Activated T-helper 1 cell treated with anti-CD3 and anti-CD28 coated beads, Interleukin-2, amount 50 U/mL, for 16 hours (primary cell): ENCODE measurements at regions not wholly inside any gene's neighbourhood (a gene's known extent, or its start where the extent isn't known, plus 50 kb on each side); places are given as distances from the start of the nearest gene placed in this dataset.
"Not testable (repeated sequence)": the region's sequence is repeated elsewhere in the genome, so short reads cannot be mapped to it uniquely, and the experiment has no call there.

ENCODE experiments used
- DNase-seq, 2 donors: peaks; one replicate each; pipeline ENCODE4 v3.0.0-alpha.2; 2020; ENCODE audit warnings: low read depth in 1 of 2, low spot score in 1 of 2

DNA sequence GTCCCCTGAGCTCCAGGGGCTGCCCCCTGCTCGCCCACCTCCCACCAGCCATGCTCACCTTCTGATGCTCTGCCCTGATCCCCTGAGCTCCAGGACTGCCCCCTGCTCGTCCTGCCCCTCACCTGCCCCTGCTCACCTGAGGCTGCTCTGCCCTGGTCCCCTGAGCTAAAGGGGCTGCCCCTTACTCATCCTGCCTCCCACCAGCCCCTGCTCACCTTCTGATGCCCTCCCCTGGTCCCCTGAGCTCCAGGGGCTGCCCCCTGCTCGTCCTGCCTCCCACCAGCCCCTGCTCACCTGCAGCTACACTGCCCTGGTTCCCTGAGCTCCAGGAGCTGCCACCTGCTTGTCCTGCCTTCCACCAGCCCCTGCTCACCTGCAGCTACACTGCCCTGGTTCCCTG is 247.2 kb downstream of the TMEM121 start:
- DNase-seq: no peak

DNA sequence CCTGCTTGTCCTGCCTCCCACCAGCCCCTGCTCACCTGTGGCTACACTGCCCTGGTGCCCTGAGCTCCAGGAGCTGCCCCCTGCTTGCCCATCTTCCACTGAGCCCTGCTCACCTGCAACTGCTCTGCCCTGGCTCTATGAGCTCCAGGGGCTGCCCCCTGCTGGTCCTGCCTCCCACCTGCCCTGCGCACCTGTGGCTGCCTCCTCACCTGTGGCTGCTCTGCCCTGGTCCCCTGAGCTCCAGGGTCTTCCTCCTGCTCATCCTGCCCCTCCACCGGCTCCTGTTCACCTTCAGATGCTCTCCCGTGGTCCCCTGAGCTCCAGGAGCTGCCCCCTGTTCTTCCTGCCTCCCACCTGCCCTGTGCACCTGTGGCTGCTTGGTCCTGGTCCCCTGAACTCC is 247.6 kb downstream of the TMEM121 start:
- DNase-seq: no peak

DNA sequence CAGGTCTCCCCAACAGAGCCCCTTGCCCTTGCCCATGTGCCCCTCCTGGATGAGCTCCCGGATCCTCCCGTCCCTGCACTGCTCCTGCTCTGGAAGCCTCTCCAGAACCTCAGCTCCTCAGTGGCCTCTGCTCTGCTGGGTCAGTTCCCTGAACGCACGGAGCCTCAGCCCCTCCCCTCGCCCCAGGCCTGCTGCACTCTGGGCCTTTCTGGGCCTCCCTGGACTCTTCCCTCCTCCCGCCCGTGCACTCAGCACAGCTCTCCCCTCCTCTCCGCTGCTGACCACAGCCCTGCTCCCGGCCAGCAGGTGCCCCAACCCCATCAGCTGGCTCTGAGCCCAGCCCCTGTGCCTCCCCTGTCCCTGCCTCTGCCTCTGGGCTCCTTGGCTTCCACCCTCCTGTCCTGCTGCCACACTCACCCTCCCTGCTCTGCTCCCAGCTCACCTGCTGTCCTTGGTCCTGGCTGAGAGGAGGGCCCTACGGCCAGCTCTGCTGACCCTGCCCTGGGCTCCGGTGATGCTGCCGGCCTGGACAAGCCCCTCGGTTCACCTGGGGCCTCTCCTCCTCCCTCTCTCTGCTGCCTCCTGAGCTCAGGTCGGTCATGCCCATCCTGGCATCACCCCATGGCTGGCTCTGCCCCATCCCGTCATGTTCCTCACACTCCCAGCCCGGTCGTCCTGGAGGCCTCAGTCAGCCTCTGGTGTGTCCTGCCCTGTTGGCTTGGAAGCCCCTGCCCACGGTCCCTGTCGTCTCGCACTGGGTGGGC is 248.4 kb downstream of the TMEM121 start:
- not testable (repeated sequence) for DNase-seq

DNA sequence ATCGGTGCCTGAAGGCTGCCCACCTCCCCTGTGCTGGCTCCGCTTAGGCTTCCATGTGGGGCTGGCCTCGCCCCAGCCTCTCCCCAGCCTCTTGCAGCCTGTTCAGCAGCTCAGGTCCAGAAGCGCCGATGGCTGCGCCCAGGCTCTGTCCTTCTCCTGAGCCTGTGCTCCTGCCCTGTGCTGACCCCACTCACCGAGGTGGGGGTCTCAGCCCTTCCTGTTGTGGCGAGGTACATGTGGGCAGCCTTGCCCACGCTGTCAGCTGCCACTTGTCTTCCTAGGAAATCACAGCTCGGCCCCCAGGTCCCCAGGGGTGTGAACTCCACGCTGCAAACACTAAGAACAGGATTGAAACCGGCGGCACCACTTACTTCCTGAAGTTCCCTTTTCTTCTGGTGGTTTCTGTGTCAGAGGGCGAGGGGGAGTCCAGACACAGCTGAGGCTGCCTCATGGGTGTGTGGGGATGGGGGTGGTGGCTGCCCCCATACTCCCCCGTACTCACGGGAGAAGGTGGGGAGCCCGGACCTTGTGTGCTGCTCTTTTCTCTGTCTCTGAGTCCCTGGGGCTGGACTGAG is 249.1 kb downstream of the TMEM121 start:
- not testable (repeated sequence) for DNase-seq

DNA sequence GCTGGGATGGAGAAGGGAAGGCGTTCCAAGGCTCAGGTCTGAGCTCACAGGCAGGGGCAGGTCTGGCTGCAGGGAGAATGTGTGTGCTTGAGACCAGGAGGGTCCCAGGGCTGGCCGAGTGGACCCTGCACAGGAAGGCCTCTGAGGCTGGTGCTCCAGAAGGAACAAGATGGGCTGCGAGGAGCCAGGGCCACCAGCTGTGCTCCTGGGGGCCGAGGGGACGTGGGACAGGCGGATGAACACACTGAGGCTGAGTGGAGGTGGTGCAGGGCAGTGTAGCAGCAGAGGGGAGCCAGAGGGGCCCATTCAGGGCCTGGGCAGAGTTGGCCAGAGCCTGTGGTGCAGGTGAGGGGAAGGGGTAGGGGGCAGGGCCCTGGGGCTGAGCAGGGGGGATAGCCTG is 249.7 kb downstream of the TMEM121 start:
- not testable (repeated sequence) for DNase-seq

DNA sequence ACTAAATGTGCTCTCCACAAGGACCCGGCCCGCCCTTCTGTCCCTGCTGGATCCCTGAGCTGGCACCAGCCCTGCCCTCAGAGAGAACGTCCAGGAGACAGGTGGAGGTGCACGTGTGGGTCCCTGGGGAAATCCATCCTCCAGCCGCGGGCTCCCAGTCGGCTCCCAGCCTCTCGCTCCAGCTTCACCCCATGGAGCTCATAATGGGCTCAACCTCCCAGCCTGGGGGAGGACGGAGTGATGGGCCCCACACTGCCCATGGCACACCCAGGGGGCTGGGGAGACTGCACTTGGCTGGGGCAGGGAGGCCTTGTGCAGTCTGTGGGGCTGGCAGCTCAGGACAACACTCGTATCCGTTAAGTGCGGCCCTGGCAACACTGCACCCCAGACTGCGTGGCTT is 250.5 kb downstream of the TMEM121 start:
- no peak for DNase-seq

DNA sequence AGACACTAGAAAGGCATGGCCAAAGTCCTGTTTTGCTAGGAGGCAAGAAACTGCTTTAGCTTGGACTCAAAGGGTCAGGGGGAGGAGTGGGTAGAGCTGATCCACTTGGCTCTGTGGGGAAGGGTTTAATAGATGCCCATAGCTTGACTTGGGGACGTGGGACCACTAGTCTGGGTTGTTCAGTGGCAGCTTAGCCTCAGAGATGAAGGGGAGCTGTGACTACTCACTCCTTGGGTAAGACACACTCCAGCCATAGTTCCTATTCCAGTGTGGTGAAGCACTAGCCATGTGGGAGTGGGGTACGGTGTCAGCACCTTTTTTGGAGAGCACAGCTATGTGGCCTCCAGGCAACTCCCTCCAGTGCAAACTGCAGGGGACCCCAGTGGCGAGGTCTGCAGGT is 257.3 kb downstream of the TMEM121 start:
- DNase-seq: no peak

DNA sequence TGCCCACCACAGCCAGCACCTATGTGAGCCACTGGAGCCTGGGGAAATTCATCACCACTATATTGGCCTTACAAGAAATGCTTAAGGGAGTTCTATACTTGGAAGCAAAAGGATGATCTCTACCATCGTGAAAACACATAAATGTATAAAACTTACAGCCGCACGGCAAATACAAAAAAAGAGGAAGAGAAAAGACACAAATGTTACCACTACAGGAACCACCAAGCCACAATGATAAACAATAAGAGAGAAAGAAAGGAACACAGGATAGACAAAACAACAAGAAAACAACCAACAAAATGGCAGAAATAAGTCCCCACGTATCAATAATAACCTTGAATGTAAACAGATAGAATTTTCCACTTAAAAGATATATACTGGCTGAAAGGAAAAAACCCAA is 267.5 kb downstream of the TMEM121 start:
- DNase-seq: no peak

DNA sequence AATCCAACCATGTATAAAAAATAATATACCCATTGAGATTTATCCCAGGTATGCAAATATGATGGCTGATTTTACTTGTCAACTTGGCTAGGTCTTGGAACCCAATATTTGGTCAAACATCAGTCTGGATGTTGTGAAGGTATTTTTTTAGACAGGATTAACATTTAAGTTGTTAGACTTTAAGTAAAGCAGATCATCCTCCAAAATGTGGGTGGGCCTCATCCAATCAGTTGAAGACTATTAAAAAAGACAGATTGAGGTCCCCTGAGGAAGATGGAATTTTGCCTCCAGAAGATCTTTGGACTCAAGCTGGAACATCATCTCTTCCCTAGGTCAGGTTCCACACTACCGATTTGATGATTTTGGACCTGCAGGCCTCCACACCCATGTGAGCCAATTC is 271.2 kb downstream of the TMEM121 start:
- no peak for DNase-seq

DNA sequence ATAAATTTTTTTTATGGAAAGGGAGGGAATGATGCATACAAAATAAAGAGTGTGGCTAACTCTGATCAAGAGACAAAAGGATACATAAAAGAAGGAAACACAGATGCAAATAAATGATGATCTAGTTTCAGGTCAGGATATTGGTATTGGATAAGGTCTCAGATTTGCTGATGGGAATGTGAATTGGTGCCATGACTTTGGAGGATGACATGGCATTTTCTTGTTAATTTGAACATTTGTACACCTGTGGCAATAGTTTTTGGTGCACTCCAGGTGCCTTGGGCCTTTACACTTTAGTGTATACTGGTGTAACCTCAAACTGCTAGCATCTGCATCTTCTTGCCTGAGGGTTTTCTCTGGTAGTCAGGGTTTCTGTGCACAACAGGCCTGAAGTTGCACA is 279.3 kb downstream of the TMEM121 start:
- DNase-seq: no peak

DNA sequence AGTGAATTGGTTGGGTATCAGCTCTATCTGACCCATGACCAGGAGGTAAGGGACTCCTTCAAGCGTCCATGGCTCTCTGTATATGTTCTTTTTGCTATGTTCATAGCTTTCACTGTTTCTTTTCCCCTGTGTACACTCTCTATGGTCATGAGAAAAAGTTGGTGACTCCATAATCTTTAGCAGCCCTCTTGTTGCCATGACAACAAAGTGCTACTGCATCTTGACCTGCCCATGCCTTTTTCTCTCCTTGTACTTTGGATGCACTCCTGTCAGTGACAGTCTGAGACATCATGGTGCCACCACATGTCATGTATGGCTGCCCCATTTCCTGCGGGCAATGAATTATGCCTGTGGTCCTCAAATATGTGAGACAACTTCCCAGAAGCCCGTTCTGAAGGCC is 280.2 kb downstream of the TMEM121 start:
- DNase-seq: no peak

DNA sequence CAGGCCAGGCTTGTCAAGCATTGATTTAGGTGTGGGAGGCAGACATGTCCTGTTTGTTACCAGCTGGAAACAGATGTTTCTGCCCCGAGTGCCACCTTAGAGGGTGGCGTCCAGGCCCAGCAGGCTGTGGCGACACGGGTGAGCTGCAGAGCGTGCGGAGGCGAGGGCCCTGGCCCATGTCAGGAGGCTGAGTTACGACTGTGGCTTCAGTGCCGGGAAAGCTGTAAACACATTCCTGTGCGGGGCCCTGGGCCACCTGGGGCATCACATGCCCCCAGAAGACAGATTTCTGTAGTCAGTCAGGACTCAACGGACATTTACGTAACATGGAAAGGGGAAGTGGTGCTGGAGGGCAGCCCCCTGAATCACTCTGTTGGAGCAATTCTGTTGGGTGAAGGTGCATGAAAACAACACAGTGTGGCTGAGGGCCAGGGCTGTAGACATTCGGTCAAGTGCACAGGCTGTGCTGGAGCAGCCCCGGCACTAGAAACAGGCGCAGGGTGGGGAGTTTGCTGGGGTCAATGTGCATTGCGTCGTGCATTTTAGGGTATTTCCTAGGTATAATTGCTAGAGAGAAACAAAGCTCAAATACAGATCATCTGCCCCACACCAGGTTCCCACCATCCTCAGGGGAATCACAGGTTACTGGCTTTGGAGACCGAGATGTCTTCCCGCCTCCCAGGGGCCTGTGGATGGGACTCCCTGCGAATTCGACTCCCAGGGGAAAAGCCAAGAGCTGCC is 291.8 kb downstream of the TMEM121 start:
- DNase-seq: no peak

DNA sequence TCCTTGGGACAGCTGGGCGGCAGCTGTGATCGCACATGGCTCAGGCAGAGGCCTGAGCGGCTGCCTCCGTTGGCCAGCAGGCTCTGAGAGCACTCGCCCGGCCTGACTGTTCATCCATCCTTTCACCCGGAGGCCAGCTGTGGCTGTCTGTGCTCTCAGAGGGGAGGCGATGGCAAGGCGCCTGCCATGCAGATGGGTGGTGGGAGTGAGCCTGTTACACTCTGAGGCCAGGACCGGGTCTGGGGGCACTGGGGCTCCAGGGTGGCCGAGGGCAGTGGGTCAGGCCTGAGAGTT is 292.3 kb downstream of the TMEM121 start:
- DNase-seq: no peak

DNA sequence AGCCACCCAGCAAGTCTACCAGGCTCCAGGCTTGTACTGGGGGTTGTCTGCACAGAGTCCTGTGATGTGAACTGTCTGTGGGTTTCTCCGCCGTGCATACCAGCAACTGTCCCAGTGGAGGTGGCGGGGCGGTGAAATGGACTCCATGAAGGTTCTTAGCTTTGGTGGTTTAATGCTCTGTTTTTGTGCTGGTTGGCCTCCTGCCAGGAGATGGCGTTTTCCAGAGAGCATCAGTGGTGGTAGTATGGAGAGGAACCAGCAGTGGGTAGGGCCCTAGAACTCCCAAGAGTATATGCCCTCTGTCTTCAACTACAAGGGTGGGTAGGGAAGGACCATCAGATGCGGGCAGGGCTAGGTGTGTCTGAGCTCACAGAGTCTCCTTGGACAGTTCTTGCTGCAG is 303.8 kb downstream of the TMEM121 start:
- no peak for DNase-seq

DNA sequence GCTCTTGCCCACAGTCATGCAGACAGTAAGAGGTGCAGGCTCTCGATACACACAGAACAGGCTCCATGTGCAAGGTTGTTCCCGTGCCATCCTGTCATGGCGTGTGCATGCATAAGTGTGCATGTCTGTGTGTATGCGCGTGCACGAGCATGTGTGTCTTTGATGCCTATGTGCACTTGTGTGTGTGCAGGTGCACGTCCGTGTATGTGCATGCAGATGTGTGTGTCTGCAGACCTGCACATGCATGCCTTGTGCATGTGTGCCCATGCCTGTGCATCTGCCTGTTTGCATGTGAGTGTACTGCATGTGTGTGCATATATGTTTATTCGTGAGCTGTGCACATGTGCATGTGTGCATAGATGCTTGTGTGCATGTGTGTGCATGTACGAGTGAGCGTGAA is 309.8 kb downstream of the TMEM121 start:
- no peak for DNase-seq

DNA sequence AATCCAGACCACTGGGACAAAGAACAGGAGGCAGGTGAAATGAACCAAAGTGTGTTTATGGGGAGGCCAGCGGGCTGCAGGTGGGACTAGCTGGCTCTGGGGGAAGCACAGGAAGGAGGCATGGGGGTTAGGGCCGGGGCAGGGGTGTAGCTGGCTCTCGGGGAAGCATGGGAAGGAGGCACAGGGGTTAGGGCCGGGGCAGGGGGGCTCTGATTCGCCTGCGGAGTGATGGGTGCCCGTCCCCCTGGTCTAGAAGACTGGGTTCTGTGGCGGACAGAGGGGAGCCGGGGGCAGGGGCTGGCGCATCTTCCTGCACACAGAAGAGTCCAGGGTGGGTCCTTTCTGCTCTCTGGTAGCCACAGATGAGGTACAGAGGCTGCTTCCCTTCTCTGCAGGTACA is 310.3 kb downstream of the TMEM121 start:
- DNase-seq: no peak

DNA sequence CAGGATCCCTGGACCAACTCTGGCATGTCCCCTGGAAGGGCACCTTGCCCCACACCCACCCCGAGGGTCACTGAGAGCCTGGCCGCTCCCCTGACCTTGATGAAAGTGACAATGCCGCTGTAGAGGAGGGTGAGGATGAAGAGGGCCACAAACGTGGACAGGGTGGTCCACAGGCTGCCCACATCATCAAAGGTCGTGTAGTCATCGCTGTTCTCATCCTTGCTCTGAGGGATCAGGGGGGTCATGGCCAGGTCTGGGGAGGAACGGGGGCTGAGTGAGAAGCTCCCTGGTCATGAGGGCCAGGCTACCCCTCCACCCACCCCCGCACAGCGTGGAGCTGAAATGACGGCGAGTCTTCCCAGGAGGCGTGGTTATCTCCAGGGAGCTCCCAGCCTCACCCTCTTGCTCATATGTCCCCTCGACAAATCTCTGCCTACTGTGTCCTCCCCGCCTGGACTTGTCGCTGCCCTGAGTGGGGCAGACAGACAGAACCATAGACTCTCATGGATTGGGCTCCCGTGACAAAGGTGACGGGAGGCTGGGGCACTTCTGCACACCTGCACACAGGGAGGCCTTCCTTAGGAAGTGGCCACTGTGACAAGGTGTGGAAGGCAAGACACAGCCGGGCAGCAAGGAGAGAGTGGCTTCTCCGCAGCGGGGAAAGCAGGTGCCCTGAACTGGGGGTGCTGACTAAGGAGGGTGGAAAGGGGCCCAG is 311.1 kb downstream of the TMEM121 start:
- no peak for DNase-seq

DNA sequence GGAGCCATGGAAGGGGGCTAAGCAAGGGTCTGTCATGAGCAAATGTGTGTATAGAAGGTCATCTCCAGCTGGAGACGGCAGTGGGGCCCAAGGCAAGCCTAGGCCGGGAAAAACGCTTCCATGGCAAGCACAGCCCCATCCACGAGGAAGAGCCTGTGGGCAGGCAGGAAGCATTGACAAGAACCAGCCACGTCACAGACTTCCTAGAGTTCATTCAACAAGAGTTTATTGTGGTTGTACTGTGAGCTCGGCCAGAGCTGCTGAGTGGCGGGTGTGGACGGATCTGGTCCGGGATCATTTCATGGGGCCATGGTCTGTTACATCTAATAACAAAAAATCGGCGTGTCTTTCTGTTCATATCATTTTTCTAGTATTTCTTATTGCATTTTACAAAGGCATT is 311.7 kb downstream of the TMEM121 start:
- no peak for DNase-seq

DNA sequence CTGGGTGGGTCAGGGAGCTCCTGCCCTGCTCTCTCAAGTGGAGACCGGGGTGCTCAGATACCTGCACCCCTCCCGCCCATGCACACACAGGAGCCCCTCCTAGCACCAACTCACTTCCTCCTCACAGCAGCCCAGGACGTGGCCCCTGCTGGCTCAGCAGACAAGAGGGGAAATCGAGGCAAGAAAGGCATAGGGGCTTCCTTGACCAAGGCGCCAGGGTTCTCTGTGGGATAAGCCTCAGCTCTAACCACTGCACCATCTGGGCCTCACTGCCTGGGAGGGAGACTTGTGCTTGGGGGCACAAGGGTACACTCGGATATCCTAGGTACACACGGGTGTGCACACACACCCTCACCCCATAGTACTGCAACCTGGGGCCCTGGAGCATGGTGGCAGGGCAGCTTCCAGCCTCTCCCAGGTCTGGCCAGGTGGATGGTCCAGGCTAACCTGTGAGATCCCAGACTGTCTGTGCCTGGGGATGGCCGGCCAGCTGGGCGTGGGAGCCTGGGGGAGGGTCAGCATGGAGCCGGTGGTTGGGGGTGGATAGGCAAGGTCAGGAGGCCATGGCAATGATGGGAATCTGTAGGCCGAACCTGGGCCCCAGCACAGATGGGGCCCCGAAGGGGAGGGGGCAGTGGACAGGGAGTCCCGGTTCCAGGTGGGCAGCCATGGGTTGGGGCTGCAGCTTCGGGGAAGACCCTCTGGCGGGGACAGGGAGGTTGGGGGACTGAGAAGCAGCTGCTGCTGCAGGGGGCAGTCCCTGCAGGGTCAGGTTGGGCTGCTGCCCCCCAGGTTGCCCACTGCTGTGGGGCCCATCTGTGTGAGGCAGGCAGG is 312.4 kb downstream of the TMEM121 start:
- no peak for DNase-seq

DNA sequence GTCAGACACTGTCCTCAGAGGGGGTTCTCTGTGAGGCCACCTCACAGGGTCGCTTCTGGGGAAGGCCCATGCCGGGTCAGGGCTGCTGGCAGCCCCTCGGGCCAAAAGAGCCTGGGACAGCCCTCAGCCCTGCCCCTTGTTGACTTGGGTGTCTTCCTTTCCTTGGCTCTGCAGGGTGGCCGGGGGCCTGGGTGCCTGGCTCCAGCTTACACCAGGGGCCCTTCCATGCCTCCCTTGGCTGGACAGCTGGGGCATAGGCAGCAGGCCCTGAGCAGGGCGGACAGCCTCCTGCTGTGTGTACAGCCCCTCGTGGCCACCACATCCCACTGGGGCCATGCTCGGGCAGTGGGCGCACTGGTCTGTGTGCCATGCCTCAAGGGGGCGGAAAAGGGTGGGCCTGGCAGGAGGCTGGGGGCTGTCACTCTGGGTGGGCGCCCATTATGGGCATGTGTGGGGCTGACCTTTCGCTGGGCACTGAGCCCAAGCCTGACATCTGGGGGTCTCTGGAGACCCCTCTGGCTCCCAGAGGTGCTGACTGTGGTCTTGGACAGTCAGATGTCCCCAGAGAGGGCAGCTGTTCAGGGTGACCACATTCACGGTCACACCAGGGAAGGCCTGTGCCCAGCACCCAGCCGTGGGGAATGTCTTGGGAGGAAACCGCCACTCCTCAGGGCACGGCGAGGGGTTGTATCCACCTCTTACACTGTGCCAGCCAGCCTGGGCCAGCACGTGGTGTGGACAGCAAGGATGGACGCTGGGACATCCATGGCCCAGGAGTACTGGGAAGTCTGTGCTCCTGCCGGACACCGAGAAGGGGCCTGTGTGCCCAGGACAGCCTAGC is 313.3 kb downstream of the TMEM121 start:
- DNase-seq: no peak
